HEK293 (cell line): ENCODE measurements at regions not wholly inside any gene's neighbourhood (a gene's known extent, or its start where the extent isn't known, plus 50 kb on each side); places are given as distances from the start of the nearest gene placed in this dataset.

ENCODE experiments used
- CTCF ChIA-PET: fragments of 350-600 bp; formaldehyde crosslinking; extraction: SDS; loops from one replicate; lab custom pipeline; 2021; ENCODE audit warnings: antibody characterized with exemption; lab: Yijun Ruan, JAX
- POLR2A ChIA-PET: fragments of 300-600 bp; formaldehyde crosslinking; extraction: SDS; loops from one replicate; lab custom pipeline; 2020; ENCODE audit warnings: antibody characterized with exemption, inconsistent platforms; lab: Yijun Ruan, JAX
- H3K27ac ChIP-seq: fragments of 200-500 bp; sonication (Bioruptor generic); 2 replicates; pipeline ENCODE4 v1.5.1; 2014; ENCODE audit warnings: low read depth, low read length, control low read depth, inconsistent platforms; ENCODE audit errors: extremely low read depth
- H3K36me3 ChIP-seq, 2 experiments: fragments of 200-500 bp in 1 of 2; sonication (Bioruptor generic) in 1 of 2; 1 replicate in 1 of 2; 2 replicates in 1 of 2; pipeline ENCODE4 v1.5.1; 2014 to 2017; ENCODE audit warnings: inconsistent platforms in 2 of 2, low read length in 2 of 2; ENCODE audit not compliant: control insufficient read depth in 2 of 2, insufficient read depth in 1 of 2
- H3K4me1 ChIP-seq: fragments of 200-500 bp; sonication (Bioruptor generic); 2 replicates; pipeline ENCODE4 v1.5.1; 2014; ENCODE audit warnings: mild to moderate bottlenecking, low read length, inconsistent platforms; ENCODE audit not compliant: control insufficient read depth, insufficient read depth
- H3K4me3 ChIP-seq: 2 replicates; pipeline ENCODE4 v1.5.1; 2011; ENCODE audit warnings: low read depth, mild to moderate bottlenecking, control low read depth, low read length, moderate library complexity
- H3K9me3 ChIP-seq: fragments of 200-500 bp; sonication (Bioruptor generic); 2 replicates; pipeline ENCODE4 v1.5.1; 2014; ENCODE audit warnings: low read depth, low read length, inconsistent platforms; ENCODE audit not compliant: control insufficient read depth, insufficient read depth
- REPIN1 ChIP-seq: fragments of 450-650 bp; formaldehyde crosslinking; IDR thresholded peaks from 2 replicates; pipeline ENCODE4 v1.5.1; 2017; ENCODE audit warnings: missing biosample characterization, missing genetic modification characterization, low read depth
- SP3 ChIP-seq: fragments of 450-650 bp; formaldehyde crosslinking; IDR thresholded peaks from 2 replicates; pipeline ENCODE4 v1.5.1; 2016; ENCODE audit warnings: missing biosample characterization, missing genetic modification characterization
- ZFP3 ChIP-seq: fragments of 450-650 bp; formaldehyde crosslinking; IDR thresholded peaks from 2 replicates; pipeline ENCODE4 v1.5.1; 2016; ENCODE audit warnings: low read depth, missing biosample characterization, missing genetic modification characterization
- ZFP69B ChIP-seq: fragments of 450-650 bp; formaldehyde crosslinking; IDR thresholded peaks from 2 replicates; pipeline ENCODE4 v1.5.1; 2016; ENCODE audit warnings: missing biosample characterization, missing genetic modification characterization
- ZNF132 ChIP-seq: fragments of 450-650 bp; formaldehyde crosslinking; IDR thresholded peaks from 2 replicates; pipeline ENCODE4 v1.5.1; 2017; ENCODE audit warnings: missing biosample characterization, missing genetic modification characterization, borderline replicate concordance
- ZNF239 ChIP-seq: fragments of 450-650 bp; formaldehyde crosslinking; IDR thresholded peaks from 2 replicates; pipeline ENCODE4 v1.5.1; 2016; ENCODE audit warnings: missing biosample characterization, missing genetic modification characterization
- ZNF335 ChIP-seq: fragments of 450-650 bp; formaldehyde crosslinking; conservative IDR thresholded peaks from 2 replicates; pipeline ENCODE4 v1.5.1; 2016; ENCODE audit warnings: missing biosample characterization, missing genetic modification characterization
- ZNF521 ChIP-seq: fragments of 450-650 bp; formaldehyde crosslinking; IDR thresholded peaks from 2 replicates; pipeline ENCODE4 v1.5.1; 2017; ENCODE audit warnings: missing biosample characterization, mild to moderate bottlenecking, missing genetic modification characterization
- ZNF530 ChIP-seq: fragments of 450-650 bp; formaldehyde crosslinking; IDR thresholded peaks from 2 replicates; pipeline ENCODE4 v1.5.1; 2016; ENCODE audit warnings: low read depth, missing biosample characterization, missing genetic modification characterization
- ZNF623 ChIP-seq: fragments of 450-650 bp; formaldehyde crosslinking; IDR thresholded peaks from 2 replicates; pipeline ENCODE4 v1.5.1; 2016; ENCODE audit warnings: missing biosample characterization, missing genetic modification characterization
- ZNF791 ChIP-seq: fragments of 450-650 bp; formaldehyde crosslinking; IDR thresholded peaks from 2 replicates; pipeline ENCODE4 v1.5.1; 2016; ENCODE audit warnings: missing biosample characterization, missing genetic modification characterization
- TF ChIP-seq, protein P1 (sequence below): fragments of 450-650 bp; formaldehyde crosslinking; IDR thresholded peaks from 2 replicates; pipeline ENCODE4 v1.5.1; 2016; ENCODE audit warnings: missing biosample characterization, missing genetic modification characterization
- TF ChIP-seq, protein P2 (sequence below): fragments of 450-650 bp; formaldehyde crosslinking; IDR thresholded peaks from 2 replicates; pipeline ENCODE4 v1.5.1; 2016; ENCODE audit warnings: missing biosample characterization, missing genetic modification characterization
- TF ChIP-seq, protein P3 (sequence below): fragments of 450-650 bp; formaldehyde crosslinking; IDR thresholded peaks from 2 replicates; pipeline ENCODE4 v1.5.1; 2016; ENCODE audit warnings: missing biosample characterization, missing genetic modification characterization, borderline replicate concordance
- TF ChIP-seq, protein P4 (sequence below): fragments of 450-650 bp; formaldehyde crosslinking; IDR thresholded peaks from 2 replicates; pipeline ENCODE4 v1.5.1; 2017; ENCODE audit warnings: missing biosample characterization, missing genetic modification characterization
- TF ChIP-seq, protein P5 (sequence below): fragments of 450-650 bp; formaldehyde crosslinking; optimal IDR thresholded peaks from 2 replicates; pipeline ENCODE3; 2016; ENCODE audit warnings: missing biosample characterization, mild to moderate bottlenecking, missing genetic modification characterization
- TF ChIP-seq, protein P6 (sequence below): fragments of 450-650 bp; IDR thresholded peaks from 2 replicates; pipeline ENCODE4 v1.5.1; 2018; ENCODE audit warnings: missing biosample characterization, mild to moderate bottlenecking, missing genetic modification characterization

DNA sequence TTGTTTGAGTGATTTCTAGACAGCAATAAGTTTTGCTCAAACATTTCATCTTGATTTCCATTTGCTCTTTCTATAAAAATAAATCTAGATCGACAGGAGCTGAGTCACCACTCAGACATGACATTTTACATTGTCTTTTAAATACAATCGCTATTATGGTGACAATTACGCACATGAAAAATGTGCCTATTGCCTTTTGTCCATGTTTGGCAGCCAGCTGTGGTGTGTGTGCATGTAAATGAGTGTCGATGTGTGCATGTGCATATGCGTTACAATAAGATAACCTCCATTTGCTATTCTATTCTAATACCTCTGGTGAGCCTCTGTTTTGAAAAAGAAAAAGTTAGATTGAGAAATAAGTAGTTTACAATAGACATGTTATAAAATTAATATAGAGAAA lies 89.7 kb upstream of the GRM7 start (continued):
- TF ChIP-seq, protein P1, sequence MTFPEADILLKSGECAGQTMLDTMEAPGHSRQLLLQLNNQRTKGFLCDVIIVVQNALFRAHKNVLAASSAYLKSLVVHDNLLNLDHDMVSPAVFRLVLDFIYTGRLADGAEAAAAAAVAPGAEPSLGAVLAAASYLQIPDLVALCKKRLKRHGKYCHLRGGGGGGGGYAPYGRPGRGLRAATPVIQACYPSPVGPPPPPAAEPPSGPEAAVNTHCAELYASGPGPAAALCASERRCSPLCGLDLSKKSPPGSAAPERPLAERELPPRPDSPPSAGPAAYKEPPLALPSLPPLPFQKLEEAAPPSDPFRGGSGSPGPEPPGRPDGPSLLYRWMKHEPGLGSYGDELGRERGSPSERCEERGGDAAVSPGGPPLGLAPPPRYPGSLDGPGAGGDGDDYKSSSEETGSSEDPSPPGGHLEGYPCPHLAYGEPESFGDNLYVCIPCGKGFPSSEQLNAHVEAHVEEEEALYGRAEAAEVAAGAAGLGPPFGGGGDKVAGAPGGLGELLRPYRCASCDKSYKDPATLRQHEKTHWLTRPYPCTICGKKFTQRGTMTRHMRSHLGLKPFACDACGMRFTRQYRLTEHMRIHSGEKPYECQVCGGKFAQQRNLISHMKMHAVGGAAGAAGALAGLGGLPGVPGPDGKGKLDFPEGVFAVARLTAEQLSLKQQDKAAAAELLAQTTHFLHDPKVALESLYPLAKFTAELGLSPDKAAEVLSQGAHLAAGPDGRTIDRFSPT: no peak
- TF ChIP-seq, protein P2, sequence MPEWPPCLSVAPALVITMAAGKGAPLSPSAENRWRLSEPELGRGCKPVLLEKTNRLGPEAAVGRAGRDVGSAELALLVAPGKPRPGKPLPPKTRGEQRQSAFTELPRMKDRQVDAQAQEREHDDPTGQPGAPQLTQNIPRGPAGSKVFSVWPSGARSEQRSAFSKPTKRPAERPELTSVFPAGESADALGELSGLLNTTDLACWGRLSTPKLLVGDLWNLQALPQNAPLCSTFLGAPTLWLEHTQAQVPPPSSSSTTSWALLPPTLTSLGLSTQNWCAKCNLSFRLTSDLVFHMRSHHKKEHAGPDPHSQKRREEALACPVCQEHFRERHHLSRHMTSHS (tag by site-specific recombination): no peak
- no peak for TF ChIP-seq ZFP3 (tag by site-specific recombination)
- no peak for TF ChIP-seq SP3
- TF ChIP-seq, protein P3, sequence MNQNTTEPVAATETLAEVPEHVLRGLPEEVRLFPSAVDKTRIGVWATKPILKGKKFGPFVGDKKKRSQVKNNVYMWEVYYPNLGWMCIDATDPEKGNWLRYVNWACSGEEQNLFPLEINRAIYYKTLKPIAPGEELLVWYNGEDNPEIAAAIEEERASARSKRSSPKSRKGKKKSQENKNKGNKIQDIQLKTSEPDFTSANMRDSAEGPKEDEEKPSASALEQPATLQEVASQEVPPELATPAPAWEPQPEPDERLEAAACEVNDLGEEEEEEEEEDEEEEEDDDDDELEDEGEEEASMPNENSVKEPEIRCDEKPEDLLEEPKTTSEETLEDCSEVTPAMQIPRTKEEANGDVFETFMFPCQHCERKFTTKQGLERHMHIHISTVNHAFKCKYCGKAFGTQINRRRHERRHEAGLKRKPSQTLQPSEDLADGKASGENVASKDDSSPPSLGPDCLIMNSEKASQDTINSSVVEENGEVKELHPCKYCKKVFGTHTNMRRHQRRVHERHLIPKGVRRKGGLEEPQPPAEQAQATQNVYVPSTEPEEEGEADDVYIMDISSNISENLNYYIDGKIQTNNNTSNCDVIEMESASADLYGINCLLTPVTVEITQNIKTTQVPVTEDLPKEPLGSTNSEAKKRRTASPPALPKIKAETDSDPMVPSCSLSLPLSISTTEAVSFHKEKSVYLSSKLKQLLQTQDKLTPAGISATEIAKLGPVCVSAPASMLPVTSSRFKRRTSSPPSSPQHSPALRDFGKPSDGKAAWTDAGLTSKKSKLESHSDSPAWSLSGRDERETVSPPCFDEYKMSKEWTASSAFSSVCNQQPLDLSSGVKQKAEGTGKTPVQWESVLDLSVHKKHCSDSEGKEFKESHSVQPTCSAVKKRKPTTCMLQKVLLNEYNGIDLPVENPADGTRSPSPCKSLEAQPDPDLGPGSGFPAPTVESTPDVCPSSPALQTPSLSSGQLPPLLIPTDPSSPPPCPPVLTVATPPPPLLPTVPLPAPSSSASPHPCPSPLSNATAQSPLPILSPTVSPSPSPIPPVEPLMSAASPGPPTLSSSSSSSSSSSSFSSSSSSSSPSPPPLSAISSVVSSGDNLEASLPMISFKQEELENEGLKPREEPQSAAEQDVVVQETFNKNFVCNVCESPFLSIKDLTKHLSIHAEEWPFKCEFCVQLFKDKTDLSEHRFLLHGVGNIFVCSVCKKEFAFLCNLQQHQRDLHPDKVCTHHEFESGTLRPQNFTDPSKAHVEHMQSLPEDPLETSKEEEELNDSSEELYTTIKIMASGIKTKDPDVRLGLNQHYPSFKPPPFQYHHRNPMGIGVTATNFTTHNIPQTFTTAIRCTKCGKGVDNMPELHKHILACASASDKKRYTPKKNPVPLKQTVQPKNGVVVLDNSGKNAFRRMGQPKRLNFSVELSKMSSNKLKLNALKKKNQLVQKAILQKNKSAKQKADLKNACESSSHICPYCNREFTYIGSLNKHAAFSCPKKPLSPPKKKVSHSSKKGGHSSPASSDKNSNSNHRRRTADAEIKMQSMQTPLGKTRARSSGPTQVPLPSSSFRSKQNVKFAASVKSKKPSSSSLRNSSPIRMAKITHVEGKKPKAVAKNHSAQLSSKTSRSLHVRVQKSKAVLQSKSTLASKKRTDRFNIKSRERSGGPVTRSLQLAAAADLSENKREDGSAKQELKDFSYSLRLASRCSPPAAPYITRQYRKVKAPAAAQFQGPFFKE (tag by site-specific recombination): no peak
- TF ChIP-seq, protein P4, sequence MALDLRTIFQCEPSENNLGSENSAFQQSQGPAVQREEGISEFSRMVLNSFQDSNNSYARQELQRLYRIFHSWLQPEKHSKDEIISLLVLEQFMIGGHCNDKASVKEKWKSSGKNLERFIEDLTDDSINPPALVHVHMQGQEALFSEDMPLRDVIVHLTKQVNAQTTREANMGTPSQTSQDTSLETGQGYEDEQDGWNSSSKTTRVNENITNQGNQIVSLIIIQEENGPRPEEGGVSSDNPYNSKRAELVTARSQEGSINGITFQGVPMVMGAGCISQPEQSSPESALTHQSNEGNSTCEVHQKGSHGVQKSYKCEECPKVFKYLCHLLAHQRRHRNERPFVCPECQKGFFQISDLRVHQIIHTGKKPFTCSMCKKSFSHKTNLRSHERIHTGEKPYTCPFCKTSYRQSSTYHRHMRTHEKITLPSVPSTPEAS (tag by site-specific recombination): no peak
- no peak for TF ChIP-seq ZNF239 (tag by site-specific recombination)

DNA sequence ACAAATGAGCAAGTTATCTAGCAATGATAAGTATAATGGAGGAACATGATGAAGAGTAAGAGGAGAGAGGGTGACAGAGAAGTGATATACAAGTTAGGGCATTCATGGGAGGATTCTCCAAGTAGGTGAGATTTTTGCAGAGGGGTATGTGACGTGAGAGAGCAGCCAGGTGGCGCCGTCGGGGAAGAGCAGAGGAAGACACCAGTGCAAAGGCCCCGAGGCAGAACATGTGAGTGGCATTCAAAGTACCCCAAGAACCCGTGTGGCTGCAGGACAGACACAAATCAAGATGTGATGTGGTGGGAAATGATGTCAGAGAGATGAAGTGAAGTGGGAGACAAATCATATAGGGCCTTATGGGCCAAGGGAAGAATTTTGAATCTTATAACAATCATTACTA lies 81.8 kb upstream of the GRM7 start:
- CTCF ChIA-PET: no interaction called here
- Histone ChIP-seq H3K36me3 (no peaks in the 10 kb centered on the region), H3K4me1 (no peaks in the 10 kb centered on the region)

DNA sequence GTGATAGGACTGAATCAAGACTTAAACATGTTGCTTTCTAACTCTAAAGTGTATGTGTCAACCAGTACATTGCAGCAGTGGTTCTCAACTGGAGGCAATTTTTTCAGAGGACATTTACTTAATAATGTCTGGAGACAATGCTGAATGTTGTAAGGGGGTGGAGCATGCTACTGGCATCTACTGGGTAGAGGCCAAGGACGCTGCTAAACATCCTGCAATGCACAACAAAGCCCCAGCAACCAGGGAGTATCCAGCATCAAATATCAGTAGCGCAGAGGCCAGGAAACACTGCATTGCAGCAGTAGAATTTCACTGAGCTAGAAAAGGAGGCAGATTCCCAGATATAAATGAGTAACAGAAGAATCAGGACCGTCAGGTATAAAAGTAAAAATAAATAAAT lies 79.8 kb upstream of the GRM7 start:
- Histone ChIP-seq H3K36me3 (no peaks in the 10 kb centered on the region), H3K4me3 (no peak overlapping the region), H3K27ac (no peak overlapping the region), H3K9me3 (no peaks in the 10 kb centered on the region), H3K4me1 (no peaks in the 10 kb centered on the region)
- no peak for TF ChIP-seq ZNF791
- TF ChIP-seq ZFP69B (tag by site-specific recombination): no peak
- no peak for TF ChIP-seq ZNF132 (tag by site-specific recombination)
- TF ChIP-seq, protein P5, sequence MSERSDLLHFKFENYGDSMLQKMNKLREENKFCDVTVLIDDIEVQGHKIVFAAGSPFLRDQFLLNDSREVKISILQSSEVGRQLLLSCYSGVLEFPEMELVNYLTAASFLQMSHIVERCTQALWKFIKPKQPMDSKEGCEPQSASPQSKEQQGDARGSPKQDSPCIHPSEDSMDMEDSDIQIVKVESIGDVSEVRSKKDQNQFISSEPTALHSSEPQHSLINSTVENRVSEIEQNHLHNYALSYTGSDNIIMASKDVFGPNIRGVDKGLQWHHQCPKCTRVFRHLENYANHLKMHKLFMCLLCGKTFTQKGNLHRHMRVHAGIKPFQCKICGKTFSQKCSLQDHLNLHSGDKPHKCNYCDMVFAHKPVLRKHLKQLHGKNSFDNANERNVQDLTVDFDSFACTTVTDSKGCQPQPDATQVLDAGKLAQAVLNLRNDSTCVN (tag by site-specific recombination): no peak
- TF ChIP-seq ZNF335 (tag by site-specific recombination): no peak
- TF ChIP-seq, protein P6, sequence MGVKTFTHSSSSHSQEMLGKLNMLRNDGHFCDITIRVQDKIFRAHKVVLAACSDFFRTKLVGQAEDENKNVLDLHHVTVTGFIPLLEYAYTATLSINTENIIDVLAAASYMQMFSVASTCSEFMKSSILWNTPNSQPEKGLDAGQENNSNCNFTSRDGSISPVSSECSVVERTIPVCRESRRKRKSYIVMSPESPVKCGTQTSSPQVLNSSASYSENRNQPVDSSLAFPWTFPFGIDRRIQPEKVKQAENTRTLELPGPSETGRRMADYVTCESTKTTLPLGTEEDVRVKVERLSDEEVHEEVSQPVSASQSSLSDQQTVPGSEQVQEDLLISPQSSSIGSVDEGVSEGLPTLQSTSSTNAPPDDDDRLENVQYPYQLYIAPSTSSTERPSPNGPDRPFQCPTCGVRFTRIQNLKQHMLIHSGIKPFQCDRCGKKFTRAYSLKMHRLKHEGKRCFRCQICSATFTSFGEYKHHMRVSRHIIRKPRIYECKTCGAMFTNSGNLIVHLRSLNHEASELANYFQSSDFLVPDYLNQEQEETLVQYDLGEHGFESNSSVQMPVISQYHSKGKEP (tag by site-specific recombination): no peak
- no peak for TF ChIP-seq REPIN1 (tag by site-specific recombination)
- no peak for TF ChIP-seq ZNF530
- POLR2A ChIA-PET: no interaction called here
- CTCF ChIA-PET: no interaction called here

More for the DNA sequence above, 81.8 kb upstream of the GRM7 start:
- no peak overlapping the region for H3K27ac ChIP-seq
- no peaks in the 10 kb centered on the region for H3K9me3 ChIP-seq
- H3K4me3 ChIP-seq: no peak overlapping the region
- TF ChIP-seq ZNF623 (tag by site-specific recombination): peak; percentile 32; the same call in 1 of the 2 replicates
- TF ChIP-seq ZNF521: no peak
- POLR2A ChIA-PET: no interaction called here
